Activated T-helper 17 cell treated with anti-CD3 and anti-CD28 coated beads, Interleukin-2, amount 50 U/mL, for 72 hours (primary cell): ENCODE measurements at regions not wholly inside any gene's neighbourhood (a gene's known extent, or its start where the extent isn't known, plus 50 kb on each side); places are given as distances from the start of the nearest gene placed in this dataset.

Experiments
- ATAC-seq: fragments of 150-1000 bp; cut with Tn5 transposase; replicated peaks from 2 replicates; pipeline ENCODE4 v1.10.0; 2021; ENCODE audit warnings: mild to moderate bottlenecking, moderate library complexity
- H3K27ac Mint-ChIP-seq: one replicate; pipeline ENCODE4 v1.8.0; 2022; ENCODE audit warnings: mixed read lengths
- H3K27me3 Mint-ChIP-seq: one replicate; pipeline ENCODE4 v1.8.0; 2022; ENCODE audit warnings: mixed read lengths
- H3K36me3 Mint-ChIP-seq: one replicate; pipeline ENCODE4 v1.8.0; 2022; ENCODE audit warnings: low read depth, mild to moderate bottlenecking, mixed read lengths
- H3K4me1 Mint-ChIP-seq: one replicate; pipeline ENCODE4 v1.8.0; 2022; ENCODE audit warnings: mixed read lengths
- H3K4me3 Mint-ChIP-seq: one replicate; pipeline ENCODE4 v1.8.0; 2022; ENCODE audit warnings: mild to moderate bottlenecking, mixed read lengths
- H3K9me3 Mint-ChIP-seq: one replicate; pipeline ENCODE4 v1.8.0; 2022; ENCODE audit warnings: mixed read lengths

GRCh38 chr22:22830957-22831688 lies 56.5 kb upstream of the IGLL5 start:
- Mint-ChIP-seq H3K4me3 (no peak overlapping the region), H3K27me3 (no peaks in the 10 kb centered on the region), H3K4me1 (no peaks in the 10 kb centered on the region), H3K36me3 (no peaks in the 10 kb centered on the region), H3K27ac (no peak overlapping the region), H3K9me3 (peaks cover 5% of the 10 kb centered on the region)
- ATAC-seq = no peak

GRCh38 chr22:22833059-22833458 lies 54.6 kb upstream of the IGLL5 start:
- ATAC-seq = no peak
- Mint-ChIP-seq H3K4me3 (no peak overlapping the region), H3K36me3 (no peaks in the 10 kb centered on the region), H3K4me1 (no peaks in the 10 kb centered on the region), H3K9me3 (peaks cover 5% of the 10 kb centered on the region), H3K27ac (no peak overlapping the region), H3K27me3 (no peaks in the 10 kb centered on the region)

DNA sequence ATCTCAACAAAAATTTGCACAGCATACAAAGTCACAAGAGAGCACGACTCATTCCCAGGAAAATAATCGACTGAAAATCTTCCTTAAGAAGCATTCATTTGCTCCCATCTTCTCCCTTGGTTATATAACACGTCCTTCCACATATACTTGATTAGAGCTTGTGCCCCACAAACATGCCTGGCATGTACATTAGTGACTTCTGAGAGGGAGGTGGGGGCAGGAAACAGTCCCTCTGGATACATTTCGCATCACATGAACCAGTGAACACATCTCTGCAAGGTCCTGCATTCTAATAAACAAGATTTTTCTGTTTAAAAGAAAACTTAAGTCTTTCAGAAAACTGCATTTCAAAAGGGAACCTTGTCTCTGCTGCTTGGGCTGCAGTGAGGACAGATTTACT lies 54.1 kb upstream of the IGLL5 start:
- Mint-ChIP-seq H3K27me3 (no peaks in the 10 kb centered on the region), H3K9me3 (peaks cover 5% of the 10 kb centered on the region), H3K4me1 (no peaks in the 10 kb centered on the region), H3K36me3 (no peaks in the 10 kb centered on the region), H3K27ac (no peak overlapping the region), H3K4me3 (no peak overlapping the region)
- no peak for ATAC-seq

GRCh38 chr22:22834204-22834603 lies 53.4 kb upstream of the IGLL5 start:
- Mint-ChIP-seq H3K36me3 (no peaks in the 10 kb centered on the region), H3K27ac (no peak overlapping the region), H3K4me3 (no peak overlapping the region), H3K27me3 (no peaks in the 10 kb centered on the region), H3K4me1 (no peaks in the 10 kb centered on the region), H3K9me3 (peaks cover 5% of the 10 kb centered on the region)
- no peak for ATAC-seq

GRCh38 chr22:22834783-22835182 lies 52.8 kb upstream of the IGLL5 start:
- no peak overlapping the region for H3K4me3 Mint-ChIP-seq

GRCh38 chr22:22835242-22835641 lies 52.4 kb upstream of the IGLL5 start:
- Mint-ChIP-seq H3K4me3 (no peak overlapping the region), H3K4me1 (no peaks in the 10 kb centered on the region), H3K27ac (no peak overlapping the region), H3K27me3 (no peaks in the 10 kb centered on the region), H3K9me3 (peaks cover 5% of the 10 kb centered on the region), H3K36me3 (no peaks in the 10 kb centered on the region)
- no peak for ATAC-seq

More at GRCh38 chr22:22834783-22835182, 52.8 kb upstream of the IGLL5 start:
- no peak for ATAC-seq
- Mint-ChIP-seq H3K27me3 (no peaks in the 10 kb centered on the region), H3K27ac (no peak overlapping the region), H3K4me1 (no peaks in the 10 kb centered on the region), H3K36me3 (no peaks in the 10 kb centered on the region), H3K9me3 (peaks cover 5% of the 10 kb centered on the region)

- no peaks in the 10 kb centered on the region for H3K4me1 Mint-ChIP-seq
- no peak for ATAC-seq
- no peak overlapping the region for H3K27ac Mint-ChIP-seq
- H3K27me3 Mint-ChIP-seq = no peaks in the 10 kb centered on the region
- H3K9me3 Mint-ChIP-seq = peaks cover 1% of the 10 kb centered on the region
- H3K36me3 Mint-ChIP-seq = no peaks in the 10 kb centered on the region
- no peak overlapping the region for H3K4me3 Mint-ChIP-seq
These were observed 51.8 kb upstream of the IGLL5 start for GRCh38 chr22:22835771-22836291.

- Mint-ChIP-seq H3K9me3 (no peaks in the 10 kb centered on the region), H3K4me1 (no peaks in the 10 kb centered on the region), H3K27ac (no peak overlapping the region), H3K4me3 (no peak overlapping the region), H3K27me3 (no peaks in the 10 kb centered on the region), H3K36me3 (no peaks in the 10 kb centered on the region)
- no peak for ATAC-seq
These were observed 51.0 kb upstream of the IGLL5 start for GRCh38 chr22:22836635-22837034.
